OCI-M1 (cell line): ENCODE measurements at regions not wholly inside any gene's neighbourhood (a gene's known extent, or its start where the extent isn't known, plus 50 kb on each side); places are given as distances from the start of the nearest gene placed in this dataset.

Experiments
- DNase-seq: peaks from one replicate; lab custom pipeline; 2025; lab: John Stamatoyannopoulos, UW

DNA sequence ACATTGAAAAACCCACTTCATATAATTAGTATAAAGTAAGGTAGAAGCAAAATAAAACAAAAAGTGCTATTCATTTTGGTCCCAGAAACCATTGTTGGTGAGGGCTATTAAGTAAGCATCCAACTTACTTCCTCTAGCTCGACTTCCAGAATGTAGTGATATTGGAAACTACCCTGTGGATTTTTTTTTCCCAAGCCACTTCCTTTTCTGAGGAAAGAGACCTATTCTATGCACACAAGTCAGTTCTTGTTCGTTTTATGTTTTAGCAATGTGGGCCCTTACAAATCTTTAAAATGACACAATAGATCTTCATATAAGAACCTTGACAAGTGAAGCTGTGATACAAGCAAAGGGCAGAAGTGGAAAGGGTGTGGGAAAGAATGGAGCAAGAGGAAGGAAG is 402.0 kb upstream of the TBL1XR1 start:
- DNase-seq: no peak

GRCh38 chr3:177599837-177600236 is 402.6 kb upstream of the TBL1XR1 start:
- DNase-seq: no peak

DNA sequence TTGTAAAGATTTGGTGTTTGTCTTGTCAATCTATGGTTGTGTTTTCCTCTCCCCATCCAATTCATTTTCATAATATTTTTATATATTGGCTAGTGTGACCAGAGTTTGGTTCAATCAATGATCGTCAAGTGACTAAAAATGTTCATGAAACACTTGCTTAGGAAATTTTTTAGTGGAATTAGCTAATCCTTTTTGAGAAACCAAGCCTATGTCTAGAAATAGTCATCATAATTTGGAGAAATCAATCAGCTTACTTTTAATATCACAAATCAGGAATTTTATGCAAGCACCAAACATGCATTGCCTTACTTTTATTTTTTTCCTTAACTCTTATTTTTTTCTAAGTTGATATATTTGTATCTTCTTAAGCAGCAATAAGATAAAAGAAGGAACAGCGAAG is 403.1 kb upstream of the TBL1XR1 start:
- DNase-seq: no peak

DNA sequence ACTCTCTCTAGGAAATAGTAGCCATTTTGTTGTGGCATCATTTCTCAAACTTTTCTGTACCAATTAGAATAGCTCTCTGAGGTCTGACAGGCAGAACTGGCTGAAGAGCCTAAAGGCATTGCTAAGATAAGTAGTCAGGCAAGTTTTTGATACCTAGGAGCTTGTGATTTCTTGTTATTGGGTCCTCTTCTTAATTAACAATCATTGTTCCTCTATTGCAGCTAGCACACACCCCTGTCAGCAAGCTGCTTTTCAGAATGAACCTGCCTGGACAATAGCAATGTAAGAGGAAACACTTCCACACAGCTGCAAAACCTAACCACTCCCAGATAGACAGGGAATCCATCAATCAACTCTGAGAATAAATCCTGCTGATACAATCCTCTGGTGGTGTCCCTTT is 403.9 kb upstream of the TBL1XR1 start:
- DNase-seq: no peak

- no peak for DNase-seq
Observed at GRCh38 chr3:177602601-177603147, 405.4 kb upstream of the TBL1XR1 start.

DNA sequence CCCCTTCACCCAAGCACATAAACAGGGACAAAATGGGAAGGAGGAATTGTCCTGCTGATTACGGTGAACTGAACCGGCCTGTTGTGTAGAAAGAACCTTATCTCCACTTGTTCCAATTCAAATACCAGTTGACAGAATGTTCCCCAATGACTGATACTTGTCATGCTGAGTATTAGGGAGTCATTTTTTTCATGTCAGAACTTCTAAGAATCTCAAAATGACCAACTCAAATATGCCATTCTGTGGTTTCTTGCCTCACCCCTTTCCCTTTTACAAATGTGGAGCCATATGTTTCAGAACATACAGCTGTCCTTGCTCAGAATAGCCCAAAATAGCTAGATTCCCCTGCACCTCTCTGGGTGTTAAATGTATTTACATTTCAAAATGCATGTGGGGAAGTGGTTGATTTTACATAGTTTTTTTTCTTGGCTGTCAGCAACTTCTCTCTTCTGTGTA is 405.9 kb upstream of the TBL1XR1 start:
- DNase-seq: no peak

GRCh38 chr3:177604181-177604580 is 406.9 kb upstream of the TBL1XR1 start:
- DNase-seq: no peak

- no peak for DNase-seq
Observed at GRCh38 chr3:177606891-177607290, 409.6 kb upstream of the TBL1XR1 start.

- DNase-seq: no peak
Observed at GRCh38 chr3:177607589-177607988, 410.3 kb upstream of the TBL1XR1 start.

GRCh38 chr3:177608443-177608842 is 411.2 kb upstream of the TBL1XR1 start:
- no peak for DNase-seq

- DNase-seq: no peak
Observed at GRCh38 chr3:177609613-177610012, 412.3 kb upstream of the TBL1XR1 start.

DNA sequence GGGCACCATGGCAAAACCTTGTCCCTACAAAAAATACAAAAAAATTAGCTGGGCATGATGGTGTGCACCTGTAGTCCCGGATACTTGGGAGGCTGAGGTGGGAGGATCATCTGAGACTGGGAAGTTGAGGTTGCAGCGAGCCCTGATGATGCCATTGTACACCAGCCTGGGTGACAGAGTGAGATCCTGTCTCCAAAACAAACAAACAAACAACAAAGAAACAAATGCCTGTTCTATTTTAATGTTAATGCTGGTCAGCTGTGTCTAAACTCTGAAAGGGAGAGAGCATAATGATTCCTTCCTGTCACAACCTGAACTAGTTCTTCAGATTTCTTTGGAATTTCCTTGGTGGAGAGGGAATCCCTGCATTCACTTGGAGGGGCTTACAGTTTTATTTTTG is 413.0 kb upstream of the TBL1XR1 start:
- no peak for DNase-seq

- no peak for DNase-seq
Observed at GRCh38 chr3:177610686-177611633, 413.7 kb upstream of the TBL1XR1 start.

DNA sequence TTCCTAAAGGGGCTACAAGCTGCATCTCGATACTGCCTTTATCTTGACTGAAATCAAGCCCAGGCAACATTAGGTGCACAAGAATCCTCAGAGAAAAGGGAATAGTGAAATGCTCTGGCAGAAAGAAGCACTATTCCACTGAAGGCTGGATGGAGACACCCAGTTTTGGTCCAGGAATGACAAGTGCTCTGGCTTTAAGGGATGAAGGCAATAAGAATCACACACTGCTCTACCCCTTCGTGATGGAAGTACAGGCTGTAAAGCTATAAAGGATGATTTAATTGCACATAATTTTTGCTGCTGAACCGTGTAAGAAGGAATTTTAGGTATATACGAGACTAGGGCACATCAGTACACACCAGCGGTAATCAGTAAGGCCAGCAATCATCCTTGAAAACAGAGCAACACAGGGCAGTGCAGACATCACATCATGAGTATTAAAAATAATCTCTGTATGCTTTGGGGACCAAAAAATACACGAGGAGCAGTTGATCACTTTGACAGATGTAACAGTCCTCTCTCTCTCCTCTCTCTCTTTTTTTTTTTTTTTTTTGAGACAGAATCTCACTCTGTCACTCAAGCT is 414.6 kb upstream of the TBL1XR1 start:
- DNase-seq: no peak

DNA sequence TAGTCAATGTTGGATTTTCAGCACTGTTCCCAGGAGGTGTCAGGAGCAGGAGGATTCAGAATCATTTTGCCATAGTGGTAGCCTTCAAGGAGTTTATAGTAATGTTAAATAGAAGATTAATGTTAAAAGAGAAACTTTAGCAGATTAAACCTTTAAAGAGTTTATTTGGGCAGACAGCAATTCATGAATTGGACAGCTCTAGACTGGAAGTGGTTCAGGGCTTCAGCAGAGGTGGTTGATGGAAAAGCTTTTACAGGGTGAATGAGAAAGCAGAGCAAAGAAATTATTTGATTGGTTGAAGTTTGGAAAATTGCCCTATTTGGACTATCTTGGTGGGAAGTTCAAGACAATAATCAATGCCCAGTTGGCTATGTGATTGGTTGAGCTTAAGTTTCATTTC is 416.6 kb upstream of the TBL1XR1 start:
- no peak for DNase-seq

DNA sequence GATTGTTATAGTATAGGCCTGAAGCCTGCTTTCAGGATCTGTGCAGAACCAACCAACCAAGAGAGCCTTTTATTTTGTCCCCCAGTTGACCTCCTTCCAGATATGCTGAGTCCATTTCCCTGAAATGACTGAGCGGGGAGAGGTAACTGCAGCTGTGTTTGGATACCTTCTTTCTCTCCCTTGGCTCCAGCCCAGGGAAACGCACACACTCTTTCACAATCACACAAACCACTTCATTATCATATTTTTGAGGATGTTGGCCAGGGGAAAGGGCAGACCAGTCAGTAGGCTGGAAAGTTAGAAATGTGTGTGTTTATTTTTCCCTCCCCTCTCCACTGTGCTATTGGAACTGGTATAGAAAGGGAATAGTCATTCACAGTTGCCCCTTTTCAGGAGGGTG is 417.7 kb upstream of the TBL1XR1 start:
- DNase-seq: peak; percentile 89

GRCh38 chr3:177618873-177619733 is 421.8 kb upstream of the TBL1XR1 start:
- DNase-seq: no peak

GRCh38 chr3:177620073-177620472 is 422.8 kb upstream of the TBL1XR1 start:
- no peak for DNase-seq

DNA sequence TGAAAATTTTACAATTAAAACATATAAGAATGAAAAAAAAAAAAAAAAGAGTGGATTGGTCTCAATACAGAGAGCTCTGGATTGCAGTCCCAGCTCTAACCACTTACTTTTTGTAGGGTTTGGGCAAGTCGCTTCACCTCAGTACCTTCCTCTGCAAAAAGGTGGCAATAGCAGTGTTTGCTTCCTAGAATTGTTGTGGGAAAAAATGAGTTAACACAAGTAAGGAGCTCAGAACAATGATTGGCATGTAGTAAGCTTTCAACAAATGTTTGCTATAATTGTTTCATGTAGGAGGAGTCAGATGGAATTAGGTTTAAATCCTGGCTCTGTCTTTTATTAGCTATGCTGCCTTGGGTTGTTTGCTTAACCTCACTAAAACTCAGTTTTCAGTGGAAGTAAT is 425.2 kb upstream of the TBL1XR1 start:
- no peak for DNase-seq

DNA sequence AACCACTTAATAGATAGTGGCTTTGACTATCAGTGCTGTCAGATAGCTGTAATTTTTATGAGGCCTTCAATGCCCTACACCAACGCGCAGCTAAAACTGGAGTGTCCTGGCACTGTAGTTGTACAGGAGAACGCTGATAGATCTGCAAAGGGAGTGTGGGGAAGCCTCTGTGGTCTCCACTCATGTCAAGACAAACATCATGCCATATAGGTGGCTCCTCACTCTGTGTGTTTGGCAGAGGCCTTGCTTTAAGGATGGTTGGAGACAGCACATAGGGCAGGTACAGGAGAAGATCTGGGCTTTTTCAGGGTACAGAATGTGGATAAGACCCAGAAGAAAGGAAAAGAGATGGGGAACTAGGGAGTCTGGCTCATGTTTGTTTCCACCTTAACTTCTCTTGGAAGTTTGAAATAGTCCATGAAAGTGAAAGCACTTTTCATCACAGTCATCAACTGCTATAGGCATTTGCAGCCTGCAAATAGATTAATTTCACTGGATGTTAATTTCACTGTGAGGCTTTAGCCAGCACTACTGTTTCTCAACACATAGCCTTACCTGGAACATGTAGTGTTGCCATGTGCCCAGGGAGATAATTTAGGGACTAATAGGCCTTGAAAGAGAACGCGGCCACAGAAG is 425.8 kb upstream of the TBL1XR1 start:
- DNase-seq: no peak
